ENCODE measurements at regions not wholly inside any gene's neighbourhood (a gene's known extent, or its start where the extent isn't known, plus 50 kb on each side); places are given as distances from the start of the nearest gene placed in this dataset.

GRCh38 chr2:217709478-217710210 is 293.2 kb downstream of the TNS1 start:
- Histone ChIP-seq H3K27ac (peak overlapping the region in 1 of 5 donors; percentile 10), H3K4me1 (peaks cover 10 to 32% (median 22%) of the 10 kb centered on the region in 4 donors), H3K36me3 (no peaks in the 10 kb centered on the region), H3K4me3 (no peak overlapping the region), H3K9me3 (no peaks in the 10 kb centered on the region), H3K27me3 (no peaks in the 10 kb centered on the region)
- DNase-seq: no peak
- TF ChIP-seq EP300 (IDR thresholded peaks at IDR 0.05) (no peak), POLR2AphosphoS5 (IDR thresholded peaks at IDR 0.05) (no peak), POLR2A (IDR thresholded peaks at IDR 0.05) (no peak), CTCF (IDR thresholded peaks at IDR 0.05) (no peak)
- WGBS, 5 donors: 64 to 85% (median 68%) methylated on average over 3 of the region's 3 CpGs
- intact Hi-C loops (cut with DNase I; ENCODE audit: low total_unique reads): loop anchor here (10.0 kb wide), 1 partner anchor 1025 kb away; no protein-coding TSS in a partner anchor

GRCh38 chr2:217707131-217707611 is 295.6 kb downstream of the TNS1 start:
- H3K4me1 ChIP-seq: peaks cover 0 to 13% (median 4%) of the 10 kb centered on the region in 4 donors
- WGBS, 5 donors: 42 to 50% (median 46%) methylated on average over 4 of the region's 4 CpGs
- TF ChIP-seq POLR2AphosphoS5 (IDR thresholded peaks at IDR 0.05) (no peak), CTCF (IDR thresholded peaks at IDR 0.05) (no peak), POLR2A (IDR thresholded peaks at IDR 0.05) (no peak), EP300 (IDR thresholded peaks at IDR 0.05) (no peak)
- no peaks in the 10 kb centered on the region for H3K27me3 ChIP-seq
- no peaks in the 10 kb centered on the region for H3K9me3 ChIP-seq
- H3K4me3 ChIP-seq: no peak overlapping the region
- intact Hi-C loops (cut with DNase I; ENCODE audit: low total_unique reads): no loop called here
- no peaks in the 10 kb centered on the region for H3K36me3 ChIP-seq
- peak in 1 of 2 donors; percentile 34 for DNase-seq
- H3K27ac ChIP-seq: peak overlapping the region in 4 of 5 donors; percentile 32 to 73 (median 52)

GRCh38 chr2:217706513-217706912 is 296.3 kb downstream of the TNS1 start:
- intact Hi-C loops (cut with DNase I; ENCODE audit: low total_unique reads): no loop called here
- H3K27me3 ChIP-seq: no peaks in the 10 kb centered on the region
- WGBS, 5 donors: 46 to 93% (median 68%) methylated on average over 1 to 2 of the region's 2 CpGs

GRCh38 chr2:217706095-217706494 is 296.7 kb downstream of the TNS1 start:
- peak overlapping the region in 1 of 5 donors; percentile 73 for H3K27ac ChIP-seq
- H3K36me3 ChIP-seq: no peaks in the 10 kb centered on the region
- DNase-seq: no peak
- no peak for TF ChIP-seq CTCF (IDR thresholded peaks at IDR 0.05)
- TF ChIP-seq POLR2A (IDR thresholded peaks at IDR 0.05): no peak
- no peak for TF ChIP-seq POLR2AphosphoS5 (IDR thresholded peaks at IDR 0.05)
- TF ChIP-seq EP300 (IDR thresholded peaks at IDR 0.05): no peak
- no peaks in the 10 kb centered on the region for H3K27me3 ChIP-seq
- WGBS, 5 donors: 78 to 98% (median 86%) methylated on average over 1 of the region's 1 CpG
- intact Hi-C loops (cut with DNase I; ENCODE audit: low total_unique reads): no loop called here
- H3K4me3 ChIP-seq: no peak overlapping the region
- H3K9me3 ChIP-seq: no peaks in the 10 kb centered on the region
- peaks cover 0 to 10% (median 4%) of the 10 kb centered on the region in 4 donors for H3K4me1 ChIP-seq

More at GRCh38 chr2:217706513-217706912, 296.3 kb downstream of the TNS1 start:
- H3K9me3 ChIP-seq: no peaks in the 10 kb centered on the region
- H3K4me3 ChIP-seq: no peak overlapping the region
- no peak for DNase-seq
- peak overlapping the region in 4 of 5 donors; percentile 32 to 73 (median 52) for H3K27ac ChIP-seq
- peaks cover 0 to 13% (median 4%) of the 10 kb centered on the region in 4 donors for H3K4me1 ChIP-seq
- H3K36me3 ChIP-seq: no peaks in the 10 kb centered on the region
- TF ChIP-seq EP300 (IDR thresholded peaks at IDR 0.05) (no peak), CTCF (IDR thresholded peaks at IDR 0.05) (no peak), POLR2A (IDR thresholded peaks at IDR 0.05) (no peak), POLR2AphosphoS5 (IDR thresholded peaks at IDR 0.05) (no peak)
